AG04450 (cell line): ENCODE measurements at regions not wholly inside any gene's neighbourhood (a gene's known extent, or its start where the extent isn't known, plus 50 kb on each side); places are given as distances from the start of the nearest gene placed in this dataset.
A peak's percentile ranks its signal among the peaks of the same experiment; 100 is the strongest.

ENCODE experiments used
- CTCF ChIA-PET: fragments of 300-600, 350-600 bp; formaldehyde crosslinking; extraction: SDS; loops from one replicate; lab custom pipeline; 2022; ENCODE audit warnings: antibody characterized with exemption, inconsistent platforms; lab: Charles Lee
- POLR2A ChIA-PET: fragments of 350-600 bp; formaldehyde crosslinking; extraction: SDS; loops from one replicate; lab custom pipeline; 2021; ENCODE audit warnings: antibody characterized with exemption, inconsistent platforms; lab: Yijun Ruan, JAX
- DNase-seq: peaks from one replicate; pipeline ENCODE4 v3.0.0-alpha.2; 2011; ENCODE audit warnings: low read depth, low spot score
- H3K27ac ChIP-seq: one replicate; pipeline ENCODE4 v1.5.1; 2012; ENCODE audit warnings: low read depth, low read length, control low read depth
- H3K27me3 ChIP-seq: one replicate; pipeline ENCODE4 v1.6.0; 2012; ENCODE audit warnings: low read length; ENCODE audit not compliant: control insufficient read depth, insufficient read depth
- H3K4me3 ChIP-seq: 2 replicates; pipeline ENCODE4 v1.5.1; 2011; ENCODE audit warnings: mild to moderate bottlenecking, low read depth, low read length, control low read depth
- H3K9me3 ChIP-seq: 2 replicates; pipeline ENCODE4 v1.5.1; 2012; ENCODE audit warnings: low read length; ENCODE audit not compliant: control insufficient read depth, insufficient read depth
- TF ChIP-seq, protein P1 (sequence below): IDR thresholded peaks from 2 replicates; pipeline ENCODE4 v1.5.1; 2011; ENCODE audit warnings: low read depth, low read length, control low read depth, inconsistent platforms

DNA sequence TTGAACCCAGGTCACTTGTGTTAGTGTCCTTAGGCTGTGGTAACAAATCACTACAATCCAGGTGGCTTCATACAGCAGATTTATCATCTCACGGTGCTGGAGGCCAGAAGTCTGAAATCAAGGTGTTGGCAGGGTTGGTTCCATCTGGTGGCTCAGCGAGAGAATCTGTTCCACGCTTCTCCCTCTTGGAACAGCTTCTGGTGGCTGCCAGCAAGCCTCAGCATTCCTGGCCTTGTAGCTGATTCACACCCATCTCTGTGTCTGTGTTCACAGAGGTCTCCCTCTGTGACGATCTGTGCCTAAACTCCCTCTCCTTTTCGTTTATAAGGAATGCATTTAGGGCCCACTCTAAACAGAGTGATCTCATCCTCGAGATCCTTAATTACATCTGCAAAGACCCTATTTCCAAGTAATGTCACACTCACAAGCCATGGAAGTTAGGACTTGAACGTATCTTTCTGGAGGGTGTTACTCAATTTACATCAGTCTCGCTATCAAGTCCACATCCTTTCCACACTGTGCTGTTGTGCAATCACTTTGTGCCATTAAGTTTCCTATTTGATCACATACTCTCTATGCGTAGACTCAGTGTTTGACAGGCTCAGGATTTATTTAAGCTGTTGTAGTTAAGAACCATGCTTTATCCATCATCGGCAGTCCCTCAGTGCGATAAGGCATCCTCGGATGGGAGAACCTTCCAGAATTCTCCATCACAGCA, 164.4 kb downstream of the SOCS6 start:
- ChIA-PET POLR2A (no interaction called here), CTCF (interaction anchor here (0.8 to 11.6 kb wide), 21 partner anchors 8 to 374 kb away, joined by 3 to 296 read pairs (median 6); no protein-coding TSS in a partner anchor)
- no peak overlapping the region for H3K27ac ChIP-seq
- TF ChIP-seq, protein P1, sequence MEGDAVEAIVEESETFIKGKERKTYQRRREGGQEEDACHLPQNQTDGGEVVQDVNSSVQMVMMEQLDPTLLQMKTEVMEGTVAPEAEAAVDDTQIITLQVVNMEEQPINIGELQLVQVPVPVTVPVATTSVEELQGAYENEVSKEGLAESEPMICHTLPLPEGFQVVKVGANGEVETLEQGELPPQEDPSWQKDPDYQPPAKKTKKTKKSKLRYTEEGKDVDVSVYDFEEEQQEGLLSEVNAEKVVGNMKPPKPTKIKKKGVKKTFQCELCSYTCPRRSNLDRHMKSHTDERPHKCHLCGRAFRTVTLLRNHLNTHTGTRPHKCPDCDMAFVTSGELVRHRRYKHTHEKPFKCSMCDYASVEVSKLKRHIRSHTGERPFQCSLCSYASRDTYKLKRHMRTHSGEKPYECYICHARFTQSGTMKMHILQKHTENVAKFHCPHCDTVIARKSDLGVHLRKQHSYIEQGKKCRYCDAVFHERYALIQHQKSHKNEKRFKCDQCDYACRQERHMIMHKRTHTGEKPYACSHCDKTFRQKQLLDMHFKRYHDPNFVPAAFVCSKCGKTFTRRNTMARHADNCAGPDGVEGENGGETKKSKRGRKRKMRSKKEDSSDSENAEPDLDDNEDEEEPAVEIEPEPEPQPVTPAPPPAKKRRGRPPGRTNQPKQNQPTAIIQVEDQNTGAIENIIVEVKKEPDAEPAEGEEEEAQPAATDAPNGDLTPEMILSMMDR: no peak
- H3K27me3 ChIP-seq: peaks cover 3% of the 10 kb centered on the region
- H3K9me3 ChIP-seq: no peaks in the 10 kb centered on the region
- DNase-seq: no peak
- H3K4me3 ChIP-seq: no peak overlapping the region

DNA sequence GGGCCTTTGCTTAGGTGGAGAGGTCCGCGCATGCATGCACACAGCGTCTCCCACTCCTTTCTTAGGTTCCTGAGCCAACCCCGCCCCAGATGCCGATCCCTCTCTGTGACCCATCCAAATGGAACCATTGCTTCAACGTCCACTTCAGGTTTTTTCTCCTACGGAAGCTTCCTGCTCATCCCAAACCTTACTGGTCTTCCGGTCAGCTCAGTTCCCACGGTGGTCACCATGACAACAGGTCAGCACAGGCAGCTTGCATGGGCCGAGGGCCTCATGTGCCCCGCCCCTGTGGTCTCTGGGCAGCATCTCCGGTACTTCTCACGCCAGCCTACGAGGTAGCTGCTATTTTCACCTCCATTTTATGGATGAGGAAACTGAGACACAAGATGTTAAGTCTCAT, 163.7 kb downstream of the SOCS6 start:
- Histone ChIP-seq H3K9me3 (no peaks in the 10 kb centered on the region), H3K4me3 (no peak overlapping the region), H3K27me3 (peaks cover 3% of the 10 kb centered on the region), H3K27ac (no peak overlapping the region)
- POLR2A ChIA-PET: no interaction called here
- no peak for DNase-seq
- CTCF ChIA-PET: interaction anchor here (0.6 to 11.6 kb wide), 7 partner anchors 255 to 1605 kb away, joined by 3 to 296 read pairs (median 5); no protein-coding TSS in a partner anchor
- TF ChIP-seq, protein P1: no peak

GRCh38 chr18:70450426-70451253, 161.8 kb downstream of the SOCS6 start:
- TF ChIP-seq, protein P1: peak; percentile 66
- Histone ChIP-seq H3K9me3 (no peaks in the 10 kb centered on the region), H3K27ac (no peak overlapping the region), H3K4me3 (no peak overlapping the region), H3K27me3 (no peaks in the 10 kb centered on the region)
- POLR2A ChIA-PET: interaction anchor here (0.6 kb wide), 1 partner anchor 339 kb away, joined by 4 read pairs; no protein-coding TSS in a partner anchor
- CTCF ChIA-PET: interaction anchor here (0.6 to 11.6 kb wide), 36 partner anchors 9 to 1709 kb away, joined by 3 to 296 read pairs (median 4); no protein-coding TSS in a partner anchor
- DNase-seq: no peak

- H3K4me3 ChIP-seq: no peak overlapping the region
- POLR2A ChIA-PET: no interaction called here
- no peaks in the 10 kb centered on the region for H3K27me3 ChIP-seq
Observed at GRCh38 chr18:70448588-70448987, 159.7 kb downstream of the SOCS6 start.

More at GRCh38 chr18:70448588-70448987, 159.7 kb downstream of the SOCS6 start:
- no peak overlapping the region for H3K27ac ChIP-seq
- no peak for DNase-seq
- TF ChIP-seq, protein P1: no peak
- CTCF ChIA-PET: interaction anchor here (3.2 to 11.6 kb wide), 4 partner anchors 15 to 278 kb away, joined by 27 to 296 read pairs (median 92); no protein-coding TSS in a partner anchor
- 0 out of 2 replicates have a peak, but pooled peaks cover 5% of the 10 kb centered on the region for H3K9me3 ChIP-seq
